ENCODE measurements at regions not wholly inside any gene's neighbourhood (a gene's known extent, or its start where the extent isn't known, plus 50 kb on each side); places are given as distances from the start of the nearest gene placed in this dataset.

DNA sequence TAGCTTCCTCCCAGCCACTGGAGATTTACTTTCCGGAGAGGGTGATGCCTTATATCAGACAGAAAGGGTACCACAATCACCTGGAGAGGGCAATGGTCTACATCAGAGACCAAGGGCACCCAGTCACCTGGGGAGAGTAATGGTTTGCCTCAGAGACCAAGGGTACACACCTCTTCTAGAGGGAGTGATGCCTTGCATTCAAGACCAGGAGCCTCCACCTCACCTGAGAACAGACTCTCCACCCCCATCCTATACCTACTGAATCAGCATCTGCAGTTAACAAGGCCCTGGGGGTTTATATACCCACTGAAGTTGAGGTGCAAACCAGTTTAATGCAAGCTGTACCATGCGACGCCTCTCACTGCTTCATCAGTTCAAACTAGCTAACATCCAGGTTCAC lies 270.2 kb upstream of the IGFBP3 start (continued):
- TF ChIP-seq ZNF232 (CRISPR knock-in tag; IDR thresholded peaks at IDR 0.05): no peak
- no peak for TF ChIP-seq CREB1 (CRISPR knock-in tag; IDR thresholded peaks at IDR 0.05)
- no peak for TF ChIP-seq NR2C2 (CRISPR knock-in tag; IDR thresholded peaks at IDR 0.05)

DNA sequence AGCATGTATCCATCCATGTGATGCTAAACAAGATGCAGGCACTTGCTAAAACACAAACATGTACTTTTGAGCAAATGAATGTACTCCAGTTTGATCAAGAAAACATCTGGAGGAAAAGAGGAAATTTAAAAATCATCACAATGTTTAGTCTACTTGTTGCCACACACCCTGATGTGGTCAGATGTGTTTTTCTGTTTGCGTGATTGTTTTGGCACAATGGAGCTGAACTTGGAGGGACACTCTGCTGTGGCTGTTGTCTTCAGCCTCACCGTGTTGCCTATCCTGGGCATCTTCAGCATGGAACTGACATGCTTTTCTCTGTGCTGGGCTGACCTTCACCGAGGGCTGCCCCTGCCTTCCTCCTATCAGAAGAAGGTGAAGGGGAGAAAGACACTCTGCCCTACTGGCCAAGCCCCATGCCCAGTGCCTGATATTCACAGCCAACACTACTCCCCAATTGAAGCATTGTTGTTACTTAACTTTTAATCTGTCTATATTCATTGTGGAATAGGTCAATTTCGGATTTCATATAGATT lies 268.3 kb upstream of the IGFBP3 start:
- TF ChIP-seq, protein P1, sequence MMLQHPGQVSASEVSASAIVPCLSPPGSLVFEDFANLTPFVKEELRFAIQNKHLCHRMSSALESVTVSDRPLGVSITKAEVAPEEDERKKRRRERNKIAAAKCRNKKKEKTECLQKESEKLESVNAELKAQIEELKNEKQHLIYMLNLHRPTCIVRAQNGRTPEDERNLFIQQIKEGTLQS (CRISPR knock-in tag; conservative IDR thresholded peaks at IDR 0.05): no peak
- TF ChIP-seq PRRX2 (CRISPR knock-in tag; IDR thresholded peaks at IDR 0.05): no peak
- no peak for TF ChIP-seq FOXP1 (CRISPR knock-in tag; IDR thresholded peaks at IDR 0.05; ENCODE audit: borderline replicate concordance)
- TF ChIP-seq, protein P2, sequence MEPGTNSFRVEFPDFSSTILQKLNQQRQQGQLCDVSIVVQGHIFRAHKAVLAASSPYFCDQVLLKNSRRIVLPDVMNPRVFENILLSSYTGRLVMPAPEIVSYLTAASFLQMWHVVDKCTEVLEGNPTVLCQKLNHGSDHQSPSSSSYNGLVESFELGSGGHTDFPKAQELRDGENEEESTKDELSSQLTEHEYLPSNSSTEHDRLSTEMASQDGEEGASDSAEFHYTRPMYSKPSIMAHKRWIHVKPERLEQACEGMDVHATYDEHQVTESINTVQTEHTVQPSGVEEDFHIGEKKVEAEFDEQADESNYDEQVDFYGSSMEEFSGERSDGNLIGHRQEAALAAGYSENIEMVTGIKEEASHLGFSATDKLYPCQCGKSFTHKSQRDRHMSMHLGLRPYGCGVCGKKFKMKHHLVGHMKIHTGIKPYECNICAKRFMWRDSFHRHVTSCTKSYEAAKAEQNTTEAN (CRISPR knock-in tag; IDR thresholded peaks at IDR 0.05): no peak
- no peak for TF ChIP-seq ZNF138 (CRISPR knock-in tag; conservative IDR thresholded peaks at IDR 0.05)
- TF ChIP-seq, protein P3, sequence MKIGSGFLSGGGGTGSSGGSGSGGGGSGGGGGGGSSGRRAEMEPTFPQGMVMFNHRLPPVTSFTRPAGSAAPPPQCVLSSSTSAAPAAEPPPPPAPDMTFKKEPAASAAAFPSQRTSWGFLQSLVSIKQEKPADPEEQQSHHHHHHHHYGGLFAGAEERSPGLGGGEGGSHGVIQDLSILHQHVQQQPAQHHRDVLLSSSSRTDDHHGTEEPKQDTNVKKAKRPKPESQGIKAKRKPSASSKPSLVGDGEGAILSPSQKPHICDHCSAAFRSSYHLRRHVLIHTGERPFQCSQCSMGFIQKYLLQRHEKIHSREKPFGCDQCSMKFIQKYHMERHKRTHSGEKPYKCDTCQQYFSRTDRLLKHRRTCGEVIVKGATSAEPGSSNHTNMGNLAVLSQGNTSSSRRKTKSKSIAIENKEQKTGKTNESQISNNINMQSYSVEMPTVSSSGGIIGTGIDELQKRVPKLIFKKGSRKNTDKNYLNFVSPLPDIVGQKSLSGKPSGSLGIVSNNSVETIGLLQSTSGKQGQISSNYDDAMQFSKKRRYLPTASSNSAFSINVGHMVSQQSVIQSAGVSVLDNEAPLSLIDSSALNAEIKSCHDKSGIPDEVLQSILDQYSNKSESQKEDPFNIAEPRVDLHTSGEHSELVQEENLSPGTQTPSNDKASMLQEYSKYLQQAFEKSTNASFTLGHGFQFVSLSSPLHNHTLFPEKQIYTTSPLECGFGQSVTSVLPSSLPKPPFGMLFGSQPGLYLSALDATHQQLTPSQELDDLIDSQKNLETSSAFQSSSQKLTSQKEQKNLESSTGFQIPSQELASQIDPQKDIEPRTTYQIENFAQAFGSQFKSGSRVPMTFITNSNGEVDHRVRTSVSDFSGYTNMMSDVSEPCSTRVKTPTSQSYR (CRISPR knock-in tag; IDR thresholded peaks at IDR 0.05): no peak
- no peak for TF ChIP-seq NFATC4 (CRISPR knock-in tag; IDR thresholded peaks at IDR 0.05)
- TF ChIP-seq MYBL2 (CRISPR knock-in tag; IDR thresholded peaks at IDR 0.05): no peak
- no peak for TF ChIP-seq SMAD3 (CRISPR knock-in tag; IDR thresholded peaks at IDR 0.05; ENCODE audit: borderline replicate concordance)
- TF ChIP-seq ELF4 (CRISPR knock-in tag; IDR thresholded peaks at IDR 0.05; ENCODE audit: low read depth): no peak
- no peak for TF ChIP-seq OVOL2 (CRISPR knock-in tag; IDR thresholded peaks at IDR 0.05; ENCODE audit: borderline replicate concordance)
- no peak for TF ChIP-seq ATF1 (CRISPR knock-in tag; IDR thresholded peaks at IDR 0.05)
- TF ChIP-seq, protein P4, sequence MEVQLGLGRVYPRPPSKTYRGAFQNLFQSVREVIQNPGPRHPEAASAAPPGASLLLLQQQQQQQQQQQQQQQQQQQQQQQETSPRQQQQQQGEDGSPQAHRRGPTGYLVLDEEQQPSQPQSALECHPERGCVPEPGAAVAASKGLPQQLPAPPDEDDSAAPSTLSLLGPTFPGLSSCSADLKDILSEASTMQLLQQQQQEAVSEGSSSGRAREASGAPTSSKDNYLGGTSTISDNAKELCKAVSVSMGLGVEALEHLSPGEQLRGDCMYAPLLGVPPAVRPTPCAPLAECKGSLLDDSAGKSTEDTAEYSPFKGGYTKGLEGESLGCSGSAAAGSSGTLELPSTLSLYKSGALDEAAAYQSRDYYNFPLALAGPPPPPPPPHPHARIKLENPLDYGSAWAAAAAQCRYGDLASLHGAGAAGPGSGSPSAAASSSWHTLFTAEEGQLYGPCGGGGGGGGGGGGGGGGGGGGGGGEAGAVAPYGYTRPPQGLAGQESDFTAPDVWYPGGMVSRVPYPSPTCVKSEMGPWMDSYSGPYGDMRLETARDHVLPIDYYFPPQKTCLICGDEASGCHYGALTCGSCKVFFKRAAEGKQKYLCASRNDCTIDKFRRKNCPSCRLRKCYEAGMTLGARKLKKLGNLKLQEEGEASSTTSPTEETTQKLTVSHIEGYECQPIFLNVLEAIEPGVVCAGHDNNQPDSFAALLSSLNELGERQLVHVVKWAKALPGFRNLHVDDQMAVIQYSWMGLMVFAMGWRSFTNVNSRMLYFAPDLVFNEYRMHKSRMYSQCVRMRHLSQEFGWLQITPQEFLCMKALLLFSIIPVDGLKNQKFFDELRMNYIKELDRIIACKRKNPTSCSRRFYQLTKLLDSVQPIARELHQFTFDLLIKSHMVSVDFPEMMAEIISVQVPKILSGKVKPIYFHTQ (CRISPR knock-in tag; IDR thresholded peaks at IDR 0.05): no peak
- TF ChIP-seq TP53 (CRISPR knock-in tag; IDR thresholded peaks at IDR 0.05): no peak
- TF ChIP-seq ZNF423 (CRISPR knock-in tag; IDR thresholded peaks at IDR 0.05): no peak
- TF ChIP-seq, protein P5, sequence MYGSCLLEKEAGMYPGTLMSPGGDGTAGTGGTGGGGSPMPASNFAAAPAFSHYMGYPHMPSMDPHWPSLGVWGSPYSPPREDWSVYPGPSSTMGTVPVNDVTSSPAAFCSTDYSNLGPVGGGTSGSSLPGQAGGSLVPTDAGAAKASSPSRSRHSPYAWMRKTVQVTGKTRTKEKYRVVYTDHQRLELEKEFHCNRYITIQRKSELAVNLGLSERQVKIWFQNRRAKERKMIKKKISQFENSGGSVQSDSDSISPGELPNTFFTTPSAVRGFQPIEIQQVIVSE (CRISPR knock-in tag; IDR thresholded peaks at IDR 0.05; ENCODE audit: borderline replicate concordance): no peak
- TF ChIP-seq FOXJ3 (CRISPR knock-in tag; IDR thresholded peaks at IDR 0.05; ENCODE audit: borderline replicate concordance): no peak
- no peak for TF ChIP-seq NFYB (CRISPR knock-in tag; conservative IDR thresholded peaks at IDR 0.05; ENCODE audit: low read depth)
- ATAC-seq: no peak
- ChIA-PET CTCF (no interaction called here), POLR2A (no interaction called here)
- H3K27ac Mint-ChIP-seq: no peak overlapping the region
- H3K4me3 Mint-ChIP-seq: no peak overlapping the region
- H3K9me3 Mint-ChIP-seq: peaks cover 7% of the 10 kb centered on the region; the same call in 1 of the 2 replicates
- no peaks in the 10 kb centered on the region for H3K36me3 Mint-ChIP-seq
- H3K4me1 Mint-ChIP-seq: peaks cover 6% of the 10 kb centered on the region
- no peak for DNase-seq (ENCODE audit: low spot score)
- H3K27me3 Mint-ChIP-seq (ENCODE audit: low read depth): no peaks in the 10 kb centered on the region
